Right atrium auricular region (tissue), 2 donors: ENCODE measurements at regions not wholly inside any gene's neighbourhood (a gene's known extent, or its start where the extent isn't known, plus 50 kb on each side); places are given as distances from the start of the nearest gene placed in this dataset.

Source experiments
- DNase-seq: peaks from one replicate; pipeline ENCODE4 v3.0.0-alpha.2; 2019; ENCODE audit warnings: low spot score
- H3K27ac ChIP-seq, 2 donors: fragments of 200-600 bp; sonication (generic); 1 replicate in 1 of 2; 2 replicates in 1 of 2; pipeline ENCODE4 v1.5.1; 2016 to 2019
- H3K27me3 ChIP-seq, 2 donors: fragments of 200-600 bp; sonication (generic); one replicate each; pipeline versions ENCODE4 v1.5.1 to v1.6.0; 2017 to 2019
- H3K36me3 ChIP-seq: fragments of 200-600 bp; sonication (generic); one replicate; pipeline ENCODE4 v1.5.1; 2016
- H3K4me1 ChIP-seq, 2 donors: fragments of 200-600 bp; sonication (generic); one replicate each; pipeline versions ENCODE4 v1.5.1 to v1.6.0; 2017 to 2019
- H3K4me3 ChIP-seq, 2 donors: fragments of 200-600 bp; sonication (generic); 1 replicate in 1 of 2; 2 replicates in 1 of 2; pipeline ENCODE4 v1.5.1; 2017 to 2019; ENCODE audit warnings: mild to moderate bottlenecking in 1 of 2, moderate library complexity in 1 of 2
- H3K9me3 ChIP-seq, 2 donors: fragments of 200-600 bp; sonication (generic); one replicate each; pipeline ENCODE4 v1.5.1; 2019
- TF ChIP-seq, protein P1 (sequence below), 2 donors: fragments of 200-600 bp; sonication (generic); IDR thresholded peaks; one replicate each; pipeline ENCODE4 v1.5.1; 2019; ENCODE audit warnings: antibody characterized with exemption in 2 of 2

DNA sequence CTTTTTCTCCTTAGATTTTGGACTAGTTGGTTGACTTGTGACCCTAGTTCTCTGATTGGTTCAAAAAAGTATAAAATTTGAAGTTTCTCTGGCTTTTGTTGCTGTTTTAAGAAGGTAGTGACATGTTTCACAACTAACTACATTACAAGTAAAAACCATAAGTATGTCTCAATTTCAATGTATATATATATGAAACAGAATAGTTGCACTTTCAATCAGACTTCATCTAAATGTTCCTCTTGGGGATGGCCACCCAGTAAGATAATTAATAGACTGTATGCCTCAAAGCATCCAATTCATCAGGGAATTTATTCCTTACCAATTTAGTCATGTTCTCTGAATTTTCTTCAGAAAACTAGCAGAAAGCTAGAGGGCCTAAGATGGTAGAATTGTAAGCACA is 259.7 kb downstream of the RPRM start:
- H3K36me3 ChIP-seq = no peaks in the 10 kb centered on the region
- TF ChIP-seq, protein P1, sequence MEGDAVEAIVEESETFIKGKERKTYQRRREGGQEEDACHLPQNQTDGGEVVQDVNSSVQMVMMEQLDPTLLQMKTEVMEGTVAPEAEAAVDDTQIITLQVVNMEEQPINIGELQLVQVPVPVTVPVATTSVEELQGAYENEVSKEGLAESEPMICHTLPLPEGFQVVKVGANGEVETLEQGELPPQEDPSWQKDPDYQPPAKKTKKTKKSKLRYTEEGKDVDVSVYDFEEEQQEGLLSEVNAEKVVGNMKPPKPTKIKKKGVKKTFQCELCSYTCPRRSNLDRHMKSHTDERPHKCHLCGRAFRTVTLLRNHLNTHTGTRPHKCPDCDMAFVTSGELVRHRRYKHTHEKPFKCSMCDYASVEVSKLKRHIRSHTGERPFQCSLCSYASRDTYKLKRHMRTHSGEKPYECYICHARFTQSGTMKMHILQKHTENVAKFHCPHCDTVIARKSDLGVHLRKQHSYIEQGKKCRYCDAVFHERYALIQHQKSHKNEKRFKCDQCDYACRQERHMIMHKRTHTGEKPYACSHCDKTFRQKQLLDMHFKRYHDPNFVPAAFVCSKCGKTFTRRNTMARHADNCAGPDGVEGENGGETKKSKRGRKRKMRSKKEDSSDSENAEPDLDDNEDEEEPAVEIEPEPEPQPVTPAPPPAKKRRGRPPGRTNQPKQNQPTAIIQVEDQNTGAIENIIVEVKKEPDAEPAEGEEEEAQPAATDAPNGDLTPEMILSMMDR (IDR thresholded peaks at IDR 0.05) = no peak
- no peak overlapping the region for H3K27ac ChIP-seq
- H3K4me1 ChIP-seq = no peaks in the 10 kb centered on the region
- H3K27me3 ChIP-seq = no peaks in the 10 kb centered on the region
- no peaks in the 10 kb centered on the region for H3K9me3 ChIP-seq
- no peak for DNase-seq
- no peak overlapping the region for H3K4me3 ChIP-seq

DNA sequence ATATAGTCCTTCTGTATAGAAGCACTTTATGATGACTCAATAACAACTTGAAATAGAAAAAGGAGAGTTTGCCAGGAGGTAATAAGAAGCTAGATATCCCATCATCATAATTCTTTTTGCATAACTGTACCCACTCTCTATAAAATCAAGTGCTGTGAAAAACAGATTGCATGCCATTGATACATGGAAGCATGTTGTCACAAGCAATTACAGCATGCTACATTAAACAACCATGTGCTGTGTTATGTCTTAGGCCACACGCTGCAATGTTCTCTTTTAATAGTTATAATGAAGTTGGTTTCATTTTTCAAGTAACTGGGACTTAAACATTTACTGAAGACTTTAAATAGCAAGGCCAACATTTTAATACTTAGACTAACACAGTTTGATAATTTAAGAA is 264.2 kb downstream of the RPRM start:
- TF ChIP-seq, protein P1 (IDR thresholded peaks at IDR 0.05) = no peak
- H3K27ac ChIP-seq = no peak overlapping the region
- DNase-seq = no peak
- H3K27me3 ChIP-seq = no peaks in the 10 kb centered on the region
- no peaks in the 10 kb centered on the region for H3K9me3 ChIP-seq
- no peak overlapping the region for H3K4me3 ChIP-seq
- no peaks in the 10 kb centered on the region for H3K4me1 ChIP-seq
- H3K36me3 ChIP-seq = no peaks in the 10 kb centered on the region

DNA sequence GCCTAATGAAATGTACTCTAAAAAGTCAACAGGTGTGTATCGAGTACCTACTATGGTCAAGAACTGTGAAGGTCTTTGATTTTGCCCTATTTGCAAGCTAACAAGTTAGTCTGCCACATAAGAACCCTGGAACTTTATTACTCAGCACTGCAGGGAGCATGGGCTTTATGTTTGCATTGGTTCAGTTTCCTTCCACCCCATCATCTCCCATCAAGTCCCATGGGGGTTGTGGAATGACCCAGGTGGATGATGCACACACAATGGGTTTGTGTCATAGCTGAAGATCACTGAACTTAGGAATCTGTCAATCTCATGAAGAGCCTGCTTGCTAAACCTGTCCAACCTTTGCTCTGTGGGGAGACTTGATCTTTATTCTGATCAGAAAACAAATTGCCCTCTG is 265.5 kb downstream of the RPRM start:
- no peak for DNase-seq
- Histone ChIP-seq H3K36me3 (no peaks in the 10 kb centered on the region), H3K4me3 (no peak overlapping the region), H3K27me3 (no peaks in the 10 kb centered on the region), H3K4me1 (no peaks in the 10 kb centered on the region), H3K27ac (no peak overlapping the region), H3K9me3 (no peaks in the 10 kb centered on the region)
- TF ChIP-seq, protein P1 (IDR thresholded peaks at IDR 0.05) = no peak

DNA sequence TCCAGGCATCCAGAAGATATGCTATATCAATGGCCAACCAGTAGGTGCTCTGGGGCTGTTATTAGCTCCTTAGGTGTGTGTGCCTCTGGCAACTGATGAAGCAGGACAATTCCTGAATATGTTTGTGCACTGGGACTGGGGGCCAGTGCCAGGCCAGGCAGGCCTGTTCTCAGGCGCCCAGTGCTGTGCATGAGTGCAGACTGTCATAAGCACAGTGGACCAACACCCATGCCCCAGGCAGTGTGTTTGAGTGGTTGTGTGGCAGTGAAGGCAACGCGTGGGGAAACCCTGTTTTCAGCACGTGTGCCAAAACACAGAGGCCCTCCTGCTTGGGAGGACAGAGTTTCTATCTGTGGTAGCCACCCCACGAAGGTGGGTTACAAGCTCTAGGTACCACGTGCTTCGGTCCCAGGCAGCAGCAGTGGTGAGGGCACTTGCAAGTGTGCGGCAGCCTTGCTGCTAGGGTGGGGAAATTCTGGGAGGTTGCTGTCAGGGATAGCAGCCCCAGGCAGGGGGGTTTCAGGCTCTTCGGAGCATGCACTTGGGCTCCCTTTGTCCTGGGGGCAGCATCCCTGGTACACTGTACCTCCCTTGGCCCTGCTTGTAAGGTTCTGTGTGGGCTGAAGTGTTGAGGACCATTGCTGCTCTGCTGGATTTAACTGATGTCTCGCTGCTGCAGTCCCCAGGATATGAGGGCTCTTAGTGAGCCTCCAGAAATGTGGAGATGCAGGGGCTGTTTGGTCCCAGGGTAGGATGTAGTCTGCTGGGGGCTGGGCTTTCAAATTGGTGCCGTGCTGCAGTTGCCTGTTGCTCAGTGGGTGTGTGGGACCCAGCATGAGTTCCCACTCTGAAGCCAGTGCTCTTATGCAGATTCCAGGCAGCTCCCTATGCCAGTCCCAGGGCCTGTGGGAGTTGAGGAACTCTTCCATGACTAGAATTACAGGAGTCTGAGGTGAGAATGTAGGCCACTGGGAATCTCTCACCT is 280.9 kb downstream of the RPRM start:
- Histone ChIP-seq H3K9me3 (peaks cover 0 to 15% of the 10 kb centered on the region in 2 donors), H3K27ac (no peak overlapping the region), H3K4me3 (no peak overlapping the region), H3K4me1 (no peaks in the 10 kb centered on the region), H3K36me3 (no peaks in the 10 kb centered on the region), H3K27me3 (no peaks in the 10 kb centered on the region)
- DNase-seq = no peak
- TF ChIP-seq, protein P1 (IDR thresholded peaks at IDR 0.05) = no peak

DNA sequence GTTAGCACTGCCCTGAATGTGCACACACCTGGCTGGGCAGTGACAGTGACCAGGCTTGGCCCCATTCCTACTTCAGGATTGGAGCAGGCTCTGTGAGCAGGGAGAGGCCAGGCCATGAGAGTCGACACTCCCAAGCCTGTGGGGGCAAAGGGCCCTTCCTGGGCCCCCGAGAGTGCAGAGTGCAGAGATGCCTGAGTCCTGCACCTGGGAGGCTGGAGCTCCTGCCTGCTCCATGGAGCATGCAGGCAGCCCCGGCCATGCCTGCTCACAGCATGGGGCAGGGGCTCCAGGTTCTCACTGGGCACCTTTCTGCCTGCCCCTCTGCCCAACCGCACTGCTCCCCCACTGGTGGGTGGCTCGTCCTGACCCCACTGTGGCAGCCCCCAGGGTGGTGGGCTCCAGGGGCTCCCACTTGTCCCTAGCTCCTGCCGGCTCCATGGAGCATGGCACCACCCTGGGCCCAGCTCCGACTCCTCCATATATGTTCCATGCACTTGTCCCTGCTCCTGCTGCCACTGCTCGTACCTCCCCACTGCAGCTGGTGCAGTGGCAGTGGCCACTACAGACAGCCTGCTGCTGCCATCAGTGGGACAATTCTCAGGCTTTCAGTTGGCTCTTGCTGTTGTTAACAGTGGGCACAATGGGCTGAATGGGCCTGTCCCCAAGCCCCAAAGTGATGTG is 282.0 kb downstream of the RPRM start:
- H3K36me3 ChIP-seq = no peaks in the 10 kb centered on the region
- no peaks in the 10 kb centered on the region for H3K4me1 ChIP-seq
- H3K27me3 ChIP-seq = no peaks in the 10 kb centered on the region
- peaks cover 0 to 15% of the 10 kb centered on the region in 2 donors for H3K9me3 ChIP-seq
- TF ChIP-seq, protein P1 (IDR thresholded peaks at IDR 0.05) = no peak
- no peak overlapping the region for H3K4me3 ChIP-seq
- DNase-seq = no peak
- H3K27ac ChIP-seq = no peak overlapping the region
